ENCODE measurements at regions not wholly inside any gene's neighbourhood (a gene's known extent, or its start where the extent isn't known, plus 50 kb on each side); places are given as distances from the start of the nearest gene placed in this dataset.

DNA sequence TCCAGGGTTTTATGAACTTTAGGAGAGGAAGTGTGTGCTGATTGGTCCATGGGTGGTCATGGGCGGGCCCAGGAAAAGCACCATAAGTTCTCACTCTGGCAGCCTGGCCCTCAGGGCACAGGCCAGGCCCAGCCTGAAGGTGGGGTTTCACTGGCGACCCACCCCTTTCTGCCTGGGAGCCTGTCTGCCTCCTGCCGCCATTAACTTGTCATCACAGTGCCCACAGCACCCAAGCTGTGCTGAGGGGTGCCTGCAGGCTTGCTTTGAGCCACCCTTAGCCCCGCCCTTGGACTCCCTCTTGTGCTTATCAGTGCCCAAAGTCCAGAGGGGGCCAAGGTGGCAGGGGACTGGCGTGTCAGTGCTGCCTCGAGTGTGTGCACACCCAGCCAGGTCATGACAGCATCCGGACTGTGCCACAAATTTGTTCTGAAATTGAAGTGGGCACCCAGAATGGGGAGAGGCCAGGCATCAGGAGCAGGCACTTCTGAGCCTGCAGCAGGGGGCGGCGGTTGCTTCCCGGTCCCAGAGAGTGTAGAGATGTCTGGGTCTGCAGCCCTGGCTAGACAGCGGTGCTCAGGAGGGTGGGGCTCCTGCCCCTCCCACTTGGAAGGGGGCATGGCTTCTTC lies 455.6 kb downstream of the TMA16 start:
- no peak for DNase-seq (ENCODE audit: low read depth)
- TF ChIP-seq, protein P1, sequence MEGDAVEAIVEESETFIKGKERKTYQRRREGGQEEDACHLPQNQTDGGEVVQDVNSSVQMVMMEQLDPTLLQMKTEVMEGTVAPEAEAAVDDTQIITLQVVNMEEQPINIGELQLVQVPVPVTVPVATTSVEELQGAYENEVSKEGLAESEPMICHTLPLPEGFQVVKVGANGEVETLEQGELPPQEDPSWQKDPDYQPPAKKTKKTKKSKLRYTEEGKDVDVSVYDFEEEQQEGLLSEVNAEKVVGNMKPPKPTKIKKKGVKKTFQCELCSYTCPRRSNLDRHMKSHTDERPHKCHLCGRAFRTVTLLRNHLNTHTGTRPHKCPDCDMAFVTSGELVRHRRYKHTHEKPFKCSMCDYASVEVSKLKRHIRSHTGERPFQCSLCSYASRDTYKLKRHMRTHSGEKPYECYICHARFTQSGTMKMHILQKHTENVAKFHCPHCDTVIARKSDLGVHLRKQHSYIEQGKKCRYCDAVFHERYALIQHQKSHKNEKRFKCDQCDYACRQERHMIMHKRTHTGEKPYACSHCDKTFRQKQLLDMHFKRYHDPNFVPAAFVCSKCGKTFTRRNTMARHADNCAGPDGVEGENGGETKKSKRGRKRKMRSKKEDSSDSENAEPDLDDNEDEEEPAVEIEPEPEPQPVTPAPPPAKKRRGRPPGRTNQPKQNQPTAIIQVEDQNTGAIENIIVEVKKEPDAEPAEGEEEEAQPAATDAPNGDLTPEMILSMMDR (conservative IDR thresholded peaks at IDR 0.05; ENCODE audit: low read depth, low read length): no peak
- no peak overlapping the region for H3K4me3 ChIP-seq (ENCODE audit: low read depth, low read length)

DNA sequence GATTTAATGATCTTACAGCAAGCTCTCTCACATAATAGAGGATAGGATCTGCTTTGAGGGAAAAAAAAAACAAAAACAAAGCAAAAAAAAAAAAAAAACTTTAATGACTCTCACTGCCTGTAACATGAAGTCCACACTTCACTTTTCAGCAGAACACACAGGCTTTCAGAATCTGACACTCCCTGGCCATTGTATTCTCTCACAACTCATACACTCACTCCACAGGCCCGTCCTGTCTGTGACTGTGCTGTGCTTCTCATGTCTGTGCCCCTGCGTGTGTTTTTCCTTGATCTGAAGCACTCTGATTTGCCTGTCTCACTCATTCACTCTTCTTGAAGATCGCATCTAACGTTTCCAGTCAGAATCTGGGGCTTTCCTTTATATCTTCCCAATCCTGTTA lies 460.8 kb downstream of the TMA16 start:
- no peak for DNase-seq (ENCODE audit: low read depth)
- TF ChIP-seq, protein P1 (conservative IDR thresholded peaks at IDR 0.05; ENCODE audit: low read depth, low read length): no peak
- no peak overlapping the region for H3K4me3 ChIP-seq (ENCODE audit: low read depth, low read length)

DNA sequence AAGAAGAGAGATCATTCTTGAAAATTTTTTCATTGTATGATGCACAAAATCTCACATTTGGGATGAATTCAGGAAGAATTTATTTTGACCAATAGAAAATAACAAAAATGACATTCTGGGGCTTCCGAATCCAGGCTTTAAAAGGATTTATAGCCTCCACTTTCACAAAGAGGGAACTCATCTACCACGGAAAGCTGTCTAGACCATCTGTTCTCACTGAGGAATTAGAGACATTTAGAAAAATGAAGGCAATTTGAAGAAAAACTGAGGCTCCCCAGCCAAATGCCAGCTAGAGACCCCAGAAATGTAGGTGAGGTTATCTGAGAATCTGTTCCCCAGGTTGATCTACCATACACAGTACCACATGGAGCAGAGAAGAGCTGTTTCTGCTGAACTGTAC lies 464.3 kb downstream of the TMA16 start:
- TF ChIP-seq, protein P1 (conservative IDR thresholded peaks at IDR 0.05; ENCODE audit: low read depth, low read length): no peak

DNA sequence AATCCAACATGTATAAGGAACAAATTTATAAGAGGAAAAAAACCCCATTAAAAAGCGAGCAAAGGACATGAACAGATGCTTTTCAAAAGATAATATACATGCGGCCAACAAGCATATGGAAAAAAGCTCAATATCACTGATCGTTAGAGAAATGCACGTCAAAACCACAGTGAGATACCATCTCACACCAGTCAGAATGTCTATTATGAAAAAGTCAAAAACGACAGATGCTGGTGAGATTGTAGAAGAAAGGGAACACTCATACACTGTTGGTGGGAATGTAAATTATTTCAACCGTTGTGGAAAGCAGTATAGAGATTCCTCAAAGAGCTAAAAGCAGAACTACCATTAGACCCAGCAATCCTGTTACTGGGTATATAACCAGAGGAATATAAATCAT lies 465.4 kb downstream of the TMA16 start:
- TF ChIP-seq, protein P1 (conservative IDR thresholded peaks at IDR 0.05; ENCODE audit: low read depth, low read length): no peak
- no peak for DNase-seq (ENCODE audit: low read depth)
- H3K4me3 ChIP-seq (ENCODE audit: low read depth, low read length): no peak overlapping the region

More for the DNA sequence above, 464.3 kb downstream of the TMA16 start:
- H3K4me3 ChIP-seq (ENCODE audit: low read depth, low read length): no peak overlapping the region
- DNase-seq (ENCODE audit: low read depth): no peak

DNA sequence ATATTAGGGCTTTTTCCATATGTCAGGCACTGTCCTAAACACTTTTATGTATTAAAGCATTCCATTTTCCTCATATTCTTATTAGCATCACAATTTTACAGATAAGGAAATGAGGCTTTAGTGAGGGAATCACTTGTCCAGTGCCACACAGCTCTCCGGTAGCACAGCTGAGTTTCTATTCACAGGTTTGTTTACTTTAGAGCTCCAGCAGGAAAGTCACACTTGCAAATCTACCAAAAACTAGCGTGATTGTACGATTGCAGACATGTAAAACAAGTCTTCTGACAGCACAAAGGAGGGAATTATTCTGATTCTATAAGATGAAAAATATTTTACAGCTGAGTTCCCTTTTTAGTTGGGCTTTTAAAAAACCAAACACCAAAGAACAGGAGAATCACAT lies 472.1 kb downstream of the TMA16 start:
- DNase-seq (ENCODE audit: low read depth): no peak
- no peak overlapping the region for H3K4me3 ChIP-seq (ENCODE audit: low read depth, low read length)

DNA sequence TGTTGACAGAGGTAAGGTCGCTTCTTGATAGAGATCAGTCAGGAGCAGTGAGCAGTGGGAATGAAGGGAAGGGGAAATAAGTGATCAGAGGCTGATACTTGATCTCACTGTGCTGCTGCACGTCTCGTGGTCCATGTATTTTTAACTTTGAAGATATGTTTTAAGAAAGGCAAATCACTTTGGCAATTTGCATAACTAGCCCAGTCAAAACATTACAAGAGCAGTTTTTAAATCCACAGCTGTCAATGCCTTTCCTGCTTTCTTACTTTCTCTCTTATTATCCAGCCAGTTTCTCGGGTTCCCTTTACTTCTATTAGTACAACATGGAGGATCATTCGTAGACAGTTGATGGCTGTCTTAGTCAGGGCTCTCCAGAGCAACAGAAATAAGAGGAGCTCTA lies 472.8 kb downstream of the TMA16 start:
- TF ChIP-seq, protein P1 (conservative IDR thresholded peaks at IDR 0.05; ENCODE audit: low read depth, low read length): no peak
- H3K4me3 ChIP-seq (ENCODE audit: low read depth, low read length): no peak overlapping the region
- no peak for DNase-seq (ENCODE audit: low read depth)

More for the DNA sequence above, 472.1 kb downstream of the TMA16 start:
- TF ChIP-seq, protein P1 (conservative IDR thresholded peaks at IDR 0.05; ENCODE audit: low read depth, low read length): no peak

DNA sequence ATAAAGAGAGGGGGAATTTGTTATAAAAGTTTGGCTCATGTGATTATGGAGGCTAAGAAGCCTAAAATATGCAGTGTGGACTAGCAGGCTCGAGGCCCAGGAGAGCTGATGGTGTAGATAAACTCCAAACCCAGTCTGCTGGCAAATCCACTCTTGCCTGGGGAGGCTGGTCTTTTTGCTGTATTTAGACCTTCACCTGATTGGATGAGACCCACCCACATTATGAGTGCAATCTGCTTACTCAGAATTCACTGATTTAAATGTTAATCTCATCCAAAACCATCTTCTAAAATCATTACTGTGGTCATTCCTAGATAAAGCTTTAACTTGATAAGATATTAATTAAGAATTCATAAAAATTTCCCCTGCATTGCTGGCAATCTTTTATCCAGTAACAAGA lies 473.2 kb downstream of the TMA16 start:
- TF ChIP-seq, protein P1 (conservative IDR thresholded peaks at IDR 0.05; ENCODE audit: low read depth, low read length): no peak
- no peak overlapping the region for H3K4me3 ChIP-seq (ENCODE audit: low read depth, low read length)
- DNase-seq (ENCODE audit: low read depth): no peak
